GM06990 (cell line): ENCODE measurements at regions not wholly inside any gene's neighbourhood (a gene's known extent, or its start where the extent isn't known, plus 50 kb on each side); places are given as distances from the start of the nearest gene placed in this dataset.

Experiments used
- DNase-seq: peaks from one replicate; pipeline ENCODE4 v3.0.0-alpha.2; 2011; ENCODE audit not compliant: insufficient read length; ENCODE audit errors: extremely low read depth
- H3K27me3 ChIP-seq: replicated peaks from 2 replicates; pipeline ENCODE4 v1.6.0; 2011; ENCODE audit warnings: low read length; ENCODE audit not compliant: control insufficient read depth, insufficient read depth
- H3K36me3 ChIP-seq: 2 replicates; pipeline ENCODE4 v1.5.1; 2011; ENCODE audit warnings: low read length; ENCODE audit not compliant: control insufficient read depth, insufficient read depth
- H3K4me3 ChIP-seq: replicated peaks from 2 replicates; pipeline ENCODE4 v1.5.1; 2011; ENCODE audit warnings: low read depth, mild to moderate bottlenecking, control low read depth, low read length
- TF ChIP-seq, protein P1 (sequence below): IDR thresholded peaks from 2 replicates; pipeline ENCODE4 v1.5.1; 2011; ENCODE audit warnings: low read length, control low read depth, mild to moderate bottlenecking, inconsistent platforms; ENCODE audit not compliant: insufficient read depth, poor library complexity, severe bottlenecking

DNA sequence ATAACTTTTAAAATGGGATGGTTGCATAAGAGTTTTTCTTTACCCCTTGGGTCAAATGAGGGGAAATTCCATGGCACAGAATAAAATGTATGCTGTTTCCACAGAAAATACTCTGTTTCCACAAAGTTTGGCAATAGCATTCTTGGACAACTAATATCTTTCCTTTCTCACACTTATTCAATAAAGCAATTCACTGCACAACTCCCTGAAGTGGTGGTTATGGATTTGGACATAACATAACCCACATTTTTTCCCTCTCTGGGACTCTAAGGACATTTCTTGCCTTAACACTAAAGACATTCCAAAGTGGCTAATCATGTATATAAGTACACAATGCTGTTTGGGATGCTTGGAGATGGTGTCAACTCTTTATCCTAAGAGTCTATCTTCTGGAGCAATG, 51.7 kb upstream of the GPM6B start:
- TF ChIP-seq, protein P1, sequence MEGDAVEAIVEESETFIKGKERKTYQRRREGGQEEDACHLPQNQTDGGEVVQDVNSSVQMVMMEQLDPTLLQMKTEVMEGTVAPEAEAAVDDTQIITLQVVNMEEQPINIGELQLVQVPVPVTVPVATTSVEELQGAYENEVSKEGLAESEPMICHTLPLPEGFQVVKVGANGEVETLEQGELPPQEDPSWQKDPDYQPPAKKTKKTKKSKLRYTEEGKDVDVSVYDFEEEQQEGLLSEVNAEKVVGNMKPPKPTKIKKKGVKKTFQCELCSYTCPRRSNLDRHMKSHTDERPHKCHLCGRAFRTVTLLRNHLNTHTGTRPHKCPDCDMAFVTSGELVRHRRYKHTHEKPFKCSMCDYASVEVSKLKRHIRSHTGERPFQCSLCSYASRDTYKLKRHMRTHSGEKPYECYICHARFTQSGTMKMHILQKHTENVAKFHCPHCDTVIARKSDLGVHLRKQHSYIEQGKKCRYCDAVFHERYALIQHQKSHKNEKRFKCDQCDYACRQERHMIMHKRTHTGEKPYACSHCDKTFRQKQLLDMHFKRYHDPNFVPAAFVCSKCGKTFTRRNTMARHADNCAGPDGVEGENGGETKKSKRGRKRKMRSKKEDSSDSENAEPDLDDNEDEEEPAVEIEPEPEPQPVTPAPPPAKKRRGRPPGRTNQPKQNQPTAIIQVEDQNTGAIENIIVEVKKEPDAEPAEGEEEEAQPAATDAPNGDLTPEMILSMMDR, result no peak
- DNase-seq, result no peak
- no peaks in the 10 kb centered on the region; the same call in 1 of the 2 replicates for H3K27me3 ChIP-seq
- H3K36me3 ChIP-seq, result no peaks in the 10 kb centered on the region
- no peak overlapping the region for H3K4me3 ChIP-seq
